ENCODE measurements at regions not wholly inside any gene's neighbourhood (a gene's known extent, or its start where the extent isn't known, plus 50 kb on each side); places are given as distances from the start of the nearest gene placed in this dataset.

GRCh38 chr1:69128204-69128603 is 439.5 kb upstream of the LRRC7 start:
- TF ChIP-seq CTCF (IDR thresholded peaks at IDR 0.05) (no peak), ZFX (IDR thresholded peaks at IDR 0.05; ENCODE audit: borderline replicate concordance) (no peak)

All from 22Rv1 (cell line).